ENCODE measurements at regions not wholly inside any gene's neighbourhood (a gene's known extent, or its start where the extent isn't known, plus 50 kb on each side); places are given as distances from the start of the nearest gene placed in this dataset.

DNA sequence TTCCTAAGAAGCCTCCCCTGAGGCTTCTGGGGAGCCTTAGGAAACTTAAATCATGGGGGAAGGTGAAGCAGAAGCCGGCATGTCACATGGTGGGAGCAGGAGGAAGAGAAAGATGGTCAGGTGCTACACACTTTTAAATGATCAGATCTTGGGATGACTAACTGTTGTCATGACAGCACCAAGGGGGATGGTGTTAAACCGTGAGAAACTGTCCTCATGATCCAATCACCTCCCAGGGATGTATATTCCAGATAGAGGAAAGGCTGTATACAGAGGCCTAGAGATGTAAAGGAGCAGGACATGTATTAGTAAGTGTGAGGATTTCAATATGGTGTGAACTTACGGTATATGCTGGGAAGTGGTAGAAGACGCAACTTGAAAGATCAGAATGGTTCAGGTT, 121.1 kb downstream of the CAND1 start:
- TF ChIP-seq, protein P1, sequence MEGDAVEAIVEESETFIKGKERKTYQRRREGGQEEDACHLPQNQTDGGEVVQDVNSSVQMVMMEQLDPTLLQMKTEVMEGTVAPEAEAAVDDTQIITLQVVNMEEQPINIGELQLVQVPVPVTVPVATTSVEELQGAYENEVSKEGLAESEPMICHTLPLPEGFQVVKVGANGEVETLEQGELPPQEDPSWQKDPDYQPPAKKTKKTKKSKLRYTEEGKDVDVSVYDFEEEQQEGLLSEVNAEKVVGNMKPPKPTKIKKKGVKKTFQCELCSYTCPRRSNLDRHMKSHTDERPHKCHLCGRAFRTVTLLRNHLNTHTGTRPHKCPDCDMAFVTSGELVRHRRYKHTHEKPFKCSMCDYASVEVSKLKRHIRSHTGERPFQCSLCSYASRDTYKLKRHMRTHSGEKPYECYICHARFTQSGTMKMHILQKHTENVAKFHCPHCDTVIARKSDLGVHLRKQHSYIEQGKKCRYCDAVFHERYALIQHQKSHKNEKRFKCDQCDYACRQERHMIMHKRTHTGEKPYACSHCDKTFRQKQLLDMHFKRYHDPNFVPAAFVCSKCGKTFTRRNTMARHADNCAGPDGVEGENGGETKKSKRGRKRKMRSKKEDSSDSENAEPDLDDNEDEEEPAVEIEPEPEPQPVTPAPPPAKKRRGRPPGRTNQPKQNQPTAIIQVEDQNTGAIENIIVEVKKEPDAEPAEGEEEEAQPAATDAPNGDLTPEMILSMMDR (IDR thresholded peaks at IDR 0.05; ENCODE audit: low read depth, low read length, missing input control), result no peak
- TF ChIP-seq, protein P2, sequence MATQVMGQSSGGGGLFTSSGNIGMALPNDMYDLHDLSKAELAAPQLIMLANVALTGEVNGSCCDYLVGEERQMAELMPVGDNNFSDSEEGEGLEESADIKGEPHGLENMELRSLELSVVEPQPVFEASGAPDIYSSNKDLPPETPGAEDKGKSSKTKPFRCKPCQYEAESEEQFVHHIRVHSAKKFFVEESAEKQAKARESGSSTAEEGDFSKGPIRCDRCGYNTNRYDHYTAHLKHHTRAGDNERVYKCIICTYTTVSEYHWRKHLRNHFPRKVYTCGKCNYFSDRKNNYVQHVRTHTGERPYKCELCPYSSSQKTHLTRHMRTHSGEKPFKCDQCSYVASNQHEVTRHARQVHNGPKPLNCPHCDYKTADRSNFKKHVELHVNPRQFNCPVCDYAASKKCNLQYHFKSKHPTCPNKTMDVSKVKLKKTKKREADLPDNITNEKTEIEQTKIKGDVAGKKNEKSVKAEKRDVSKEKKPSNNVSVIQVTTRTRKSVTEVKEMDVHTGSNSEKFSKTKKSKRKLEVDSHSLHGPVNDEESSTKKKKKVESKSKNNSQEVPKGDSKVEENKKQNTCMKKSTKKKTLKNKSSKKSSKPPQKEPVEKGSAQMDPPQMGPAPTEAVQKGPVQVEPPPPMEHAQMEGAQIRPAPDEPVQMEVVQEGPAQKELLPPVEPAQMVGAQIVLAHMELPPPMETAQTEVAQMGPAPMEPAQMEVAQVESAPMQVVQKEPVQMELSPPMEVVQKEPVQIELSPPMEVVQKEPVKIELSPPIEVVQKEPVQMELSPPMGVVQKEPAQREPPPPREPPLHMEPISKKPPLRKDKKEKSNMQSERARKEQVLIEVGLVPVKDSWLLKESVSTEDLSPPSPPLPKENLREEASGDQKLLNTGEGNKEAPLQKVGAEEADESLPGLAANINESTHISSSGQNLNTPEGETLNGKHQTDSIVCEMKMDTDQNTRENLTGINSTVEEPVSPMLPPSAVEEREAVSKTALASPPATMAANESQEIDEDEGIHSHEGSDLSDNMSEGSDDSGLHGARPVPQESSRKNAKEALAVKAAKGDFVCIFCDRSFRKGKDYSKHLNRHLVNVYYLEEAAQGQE (IDR thresholded peaks at IDR 0.05), result no peak
- TF ChIP-seq EGR1 (IDR thresholded peaks at IDR 0.05; ENCODE audit: low read depth in 2 of 2), result no peak
- no peak for TF ChIP-seq YY1 (IDR thresholded peaks at IDR 0.05)
- TF ChIP-seq, protein P3, sequence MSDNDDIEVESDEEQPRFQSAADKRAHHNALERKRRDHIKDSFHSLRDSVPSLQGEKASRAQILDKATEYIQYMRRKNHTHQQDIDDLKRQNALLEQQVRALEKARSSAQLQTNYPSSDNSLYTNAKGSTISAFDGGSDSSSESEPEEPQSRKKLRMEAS (IDR thresholded peaks at IDR 0.05), result no peak
- no peak for TF ChIP-seq FOXA1 (IDR thresholded peaks at IDR 0.05)
- TF ChIP-seq JUND (IDR thresholded peaks at IDR 0.05), result no peak
